MCF 10A (cell line): ENCODE measurements at regions not wholly inside any gene's neighbourhood (a gene's known extent, or its start where the extent isn't known, plus 50 kb on each side); places are given as distances from the start of the nearest gene placed in this dataset.

Source experiments
- BruUV-seq: library from RNA; stranded (reverse); fragments of 400-500 nt; replicated peaks from 2 replicates; lab custom pipeline; 2021; lab: Mats Ljungman, UMichigan
- CTCF ChIA-PET: fragments of 300-600 bp; sonication (Branson Sonifier 250); formaldehyde crosslinking; extraction: SDS; loops from one replicate; lab custom pipeline; 2021; ENCODE audit warnings: antibody characterized with exemption, inconsistent platforms; lab: Yijun Ruan, JAX
- POLR2A ChIA-PET: fragments of 300-600, 350-650 bp; sonication (Branson Sonifier 250); formaldehyde crosslinking; extraction: SDS; loops from one replicate; lab custom pipeline; 2020; ENCODE audit warnings: antibody characterized with exemption, inconsistent platforms; lab: Yijun Ruan, JAX
- DNase-seq: peaks from one replicate; pipeline ENCODE4 v3.0.0-alpha.2; 2018; ENCODE audit not compliant: unreplicated experiment
- H3K27ac Mint-ChIP-seq: one replicate; pipeline ENCODE4 v1.8.0; 2022; ENCODE audit warnings: mild to moderate bottlenecking, low read depth, mixed read lengths; ENCODE audit not compliant: unreplicated experiment
- H3K27me3 Mint-ChIP-seq: one replicate; pipeline ENCODE4 v1.8.0; 2022; ENCODE audit warnings: mixed read lengths; ENCODE audit not compliant: insufficient read depth, unreplicated experiment
- H3K36me3 Mint-ChIP-seq: one replicate; pipeline ENCODE4 v1.8.0; 2022; ENCODE audit warnings: mild to moderate bottlenecking, moderate library complexity, mixed read lengths; ENCODE audit not compliant: insufficient read depth, unreplicated experiment
- H3K4me1 Mint-ChIP-seq: one replicate; pipeline ENCODE4 v1.8.0; 2022; ENCODE audit warnings: mixed read lengths; ENCODE audit not compliant: insufficient read depth, unreplicated experiment
- H3K4me3 Mint-ChIP-seq: one replicate; pipeline ENCODE4 v1.8.0; 2022; ENCODE audit warnings: mild to moderate bottlenecking, moderate library complexity, mixed read lengths; ENCODE audit not compliant: unreplicated experiment
- H3K9me3 Mint-ChIP-seq: one replicate; pipeline ENCODE4 v1.8.0; 2022; ENCODE audit warnings: mixed read lengths; ENCODE audit not compliant: unreplicated experiment
- CTCF ChIP-seq: fragments of 200-600 bp; IDR thresholded peaks from one replicate; pipeline ENCODE4 v1.8.0; 2022; ENCODE audit warnings: antibody characterized with exemption, mild to moderate bottlenecking; ENCODE audit not compliant: unreplicated experiment
- intact Hi-C: fragments of 100-400 bp; cut with micrococcal nuclease; formaldehyde crosslinking; loops from 2 replicates; pipeline ENCODE4 v1.14.1; 2022

GRCh38 chr10:83062871-83063270, 1076.4 kb upstream of the GHITM start:
- no peak overlapping the region for H3K27ac Mint-ChIP-seq
- H3K4me3 Mint-ChIP-seq = no peak overlapping the region
- H3K27me3 Mint-ChIP-seq = no peaks in the 10 kb centered on the region
- TF ChIP-seq CTCF = no peak
- H3K4me1 Mint-ChIP-seq = no peaks in the 10 kb centered on the region
- ChIA-PET POLR2A (no interaction called here), CTCF (interaction anchor here (0.6 to 1.2 kb wide), 2 partner anchors 12 to 73 kb away, joined by 3 to 4 read pairs; no protein-coding TSS in a partner anchor)
- no peaks in the 10 kb centered on the region for H3K36me3 Mint-ChIP-seq
- DNase-seq = no peak
- intact Hi-C loops = no loop called here
- no TSS peak for BruUV-seq
- no peaks in the 10 kb centered on the region for H3K9me3 Mint-ChIP-seq

- TF ChIP-seq CTCF = no peak
- peaks cover 6% of the 10 kb centered on the region for H3K4me1 Mint-ChIP-seq
- CTCF ChIA-PET = interaction anchor here (0.6 kb wide), 1 partner anchor 640 kb away, joined by 3 read pairs; no protein-coding TSS in a partner anchor
- DNase-seq = no peak
- no peak overlapping the region for H3K27ac Mint-ChIP-seq
- no peak overlapping the region for H3K4me3 Mint-ChIP-seq
- POLR2A ChIA-PET = interaction anchor here (0.6 kb wide), 1 partner anchor 581 kb away, joined by 3 read pairs; no protein-coding TSS in a partner anchor
- BruUV-seq = no TSS peak
- H3K9me3 Mint-ChIP-seq = no peaks in the 10 kb centered on the region
- H3K27me3 Mint-ChIP-seq = no peaks in the 10 kb centered on the region
- no peaks in the 10 kb centered on the region for H3K36me3 Mint-ChIP-seq
- intact Hi-C loops = no loop called here
Observed at GRCh38 chr10:83073472-83073871, 1065.8 kb upstream of the GHITM start.

DNA sequence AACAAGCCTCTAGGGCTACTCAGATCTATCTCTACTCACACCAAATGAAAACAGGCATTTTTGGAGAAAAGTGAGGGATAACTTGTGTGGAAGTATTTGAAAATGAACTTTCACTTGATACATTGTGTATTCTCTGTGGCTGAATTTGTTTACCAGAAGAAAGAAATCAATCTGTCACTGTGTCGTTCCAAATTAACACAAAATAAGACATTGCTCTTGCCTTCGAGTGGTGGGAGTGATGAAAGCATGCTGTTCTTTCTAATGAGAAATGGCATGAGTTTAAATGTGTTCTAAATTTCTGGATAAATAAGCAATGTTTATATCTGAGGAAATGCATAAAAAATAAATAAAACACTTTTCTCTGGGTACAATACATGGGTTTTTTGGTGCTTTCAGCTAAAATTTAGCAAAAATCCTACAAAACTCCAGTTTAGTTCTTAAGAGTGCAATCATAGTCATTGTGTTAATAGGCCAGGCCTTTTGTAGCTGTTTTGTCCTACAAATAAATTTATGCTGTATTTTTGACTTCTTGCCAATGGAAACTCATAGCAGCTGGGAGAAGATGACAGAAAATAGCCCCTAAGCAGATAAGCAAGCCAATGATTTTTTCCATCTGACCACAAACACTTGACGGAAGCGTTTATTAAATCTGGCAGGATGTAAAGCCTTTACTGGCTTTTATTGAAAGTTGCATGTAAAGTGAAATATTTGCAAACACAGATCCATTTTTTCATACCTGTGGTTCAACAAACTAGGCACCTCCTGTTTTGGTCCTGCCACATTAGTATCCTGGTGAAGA, 1064.1 kb upstream of the GHITM start:
- intact Hi-C loops = no loop called here
- Mint-ChIP-seq H3K27me3 (no peaks in the 10 kb centered on the region), H3K36me3 (no peaks in the 10 kb centered on the region), H3K4me1 (peaks cover 11% of the 10 kb centered on the region), H3K4me3 (no peak overlapping the region), H3K9me3 (no peaks in the 10 kb centered on the region), H3K27ac (no peak overlapping the region)
- TF ChIP-seq CTCF = no peak
- CTCF ChIA-PET = interaction anchor here (0.6 to 0.9 kb wide), 2 partner anchors 264 to 328 kb away, joined by 3 read pairs; no protein-coding TSS in a partner anchor
- no peak for DNase-seq
- BruUV-seq = no TSS peak
- POLR2A ChIA-PET = interaction anchor here (0.9 kb wide), 1 partner anchor 52 kb away, joined by 3 read pairs; no protein-coding TSS in a partner anchor

GRCh38 chr10:83075815-83076355, 1063.4 kb upstream of the GHITM start:
- H3K27ac Mint-ChIP-seq = no peak overlapping the region
- no TSS peak for BruUV-seq
- no peak for DNase-seq
- H3K4me1 Mint-ChIP-seq = peaks cover 11% of the 10 kb centered on the region
- H3K4me3 Mint-ChIP-seq = no peak overlapping the region
- no peaks in the 10 kb centered on the region for H3K9me3 Mint-ChIP-seq
- H3K36me3 Mint-ChIP-seq = no peaks in the 10 kb centered on the region
- intact Hi-C loops = no loop called here
- ChIA-PET POLR2A (interaction anchor here (0.9 kb wide), 1 partner anchor 52 kb away, joined by 3 read pairs; no protein-coding TSS in a partner anchor), CTCF (interaction anchor here (0.9 kb wide), 1 partner anchor 265 kb away, joined by 3 read pairs; no protein-coding TSS in a partner anchor)
- TF ChIP-seq CTCF = no peak
- no peaks in the 10 kb centered on the region for H3K27me3 Mint-ChIP-seq
